ENCODE measurements at regions not wholly inside any gene's neighbourhood (a gene's known extent, or its start where the extent isn't known, plus 50 kb on each side); places are given as distances from the start of the nearest gene placed in this dataset.
"Not testable (repeated sequence)": the region's sequence is repeated elsewhere in the genome, so short reads cannot be mapped to it uniquely, and the experiment has no call there.

DNA sequence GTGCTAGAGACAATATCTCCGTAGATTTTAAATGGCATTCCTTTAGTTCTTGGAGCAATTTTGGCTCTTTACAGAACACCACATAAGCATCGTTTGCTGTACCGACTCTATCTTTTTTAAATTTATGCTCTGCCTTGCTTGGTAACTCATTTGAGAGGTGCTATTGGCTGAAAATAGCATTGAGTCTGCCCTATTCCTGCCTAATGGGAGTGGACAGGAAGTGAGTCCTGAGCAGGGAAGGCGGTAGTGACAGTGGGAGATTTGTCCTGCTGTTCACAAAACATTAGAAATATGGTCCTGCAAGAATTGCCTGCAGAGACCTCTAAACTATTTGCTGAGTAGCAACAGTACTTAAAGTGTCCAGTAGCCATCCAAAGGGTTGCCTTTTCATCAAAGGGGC lies 115.2 kb upstream of the IFNE start:
- Mint-ChIP-seq H3K27me3 (peaks cover 3% of the 10 kb centered on the region), H3K27ac (no peak overlapping the region), H3K4me1 (ENCODE audit: low read depth) (peaks cover 2% of the 10 kb centered on the region), H3K4me3 (no peak overlapping the region), H3K9me3 (no peaks in the 10 kb centered on the region), H3K36me3 (ENCODE audit: low read depth) (no peaks in the 10 kb centered on the region)
- intact Hi-C loops (cut with micrococcal nuclease) = no loop called here

DNA sequence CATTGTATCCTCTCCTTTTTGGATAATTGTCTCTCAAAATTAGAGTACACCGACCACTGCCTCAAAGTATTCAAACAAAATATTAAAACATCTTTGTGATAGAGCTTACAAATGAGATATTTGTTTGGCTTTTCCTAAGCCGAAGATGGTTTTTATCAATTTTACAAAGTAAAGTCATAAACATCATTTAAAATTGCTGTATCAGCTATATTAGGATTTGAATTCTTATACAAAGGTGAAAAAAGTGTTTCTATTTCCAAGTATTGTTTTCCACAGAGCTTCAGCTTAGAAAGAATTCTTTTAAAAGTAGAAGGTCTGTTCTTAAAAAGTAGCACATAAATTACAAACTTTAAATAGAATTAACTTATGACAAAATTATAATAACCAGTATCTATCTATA lies 116.6 kb upstream of the IFNE start:
- Mint-ChIP-seq H3K4me1 (ENCODE audit: low read depth) (no peaks in the 10 kb centered on the region), H3K9me3 (no peaks in the 10 kb centered on the region), H3K36me3 (ENCODE audit: low read depth) (no peaks in the 10 kb centered on the region), H3K4me3 (no peak overlapping the region), H3K27ac (no peak overlapping the region), H3K27me3 (peaks cover 3% of the 10 kb centered on the region)
- intact Hi-C loops (cut with micrococcal nuclease) = no loop called here

DNA sequence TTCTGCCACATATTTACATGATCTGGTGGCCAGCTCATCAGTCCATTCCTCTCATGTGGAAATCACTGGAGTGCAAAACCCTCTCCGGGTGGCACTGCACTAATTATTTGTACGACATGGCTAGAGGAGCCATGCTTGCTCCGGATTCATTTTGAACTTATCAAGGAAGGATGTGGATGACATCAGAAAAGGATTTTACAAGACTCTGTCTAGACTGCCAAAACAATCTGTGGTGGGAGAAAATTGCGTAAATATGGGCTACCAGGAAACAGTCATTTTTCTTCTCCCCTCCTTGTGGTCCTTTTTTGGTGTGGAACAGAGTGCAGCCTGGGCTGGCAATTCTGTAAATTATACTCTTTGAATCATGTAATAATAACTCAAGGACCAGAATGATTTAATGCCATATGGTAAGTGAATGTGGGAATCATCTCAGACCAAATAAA lies 123.4 kb upstream of the IFNE start:
- Mint-ChIP-seq H3K4me3 (no peak overlapping the region), H3K27me3 (peaks cover 17% of the 10 kb centered on the region), H3K27ac (no peak overlapping the region), H3K4me1 (ENCODE audit: low read depth) (peaks cover 5% of the 10 kb centered on the region), H3K36me3 (ENCODE audit: low read depth) (no peaks in the 10 kb centered on the region), H3K9me3 (no peaks in the 10 kb centered on the region)
- intact Hi-C loops (cut with micrococcal nuclease) = no loop called here

DNA sequence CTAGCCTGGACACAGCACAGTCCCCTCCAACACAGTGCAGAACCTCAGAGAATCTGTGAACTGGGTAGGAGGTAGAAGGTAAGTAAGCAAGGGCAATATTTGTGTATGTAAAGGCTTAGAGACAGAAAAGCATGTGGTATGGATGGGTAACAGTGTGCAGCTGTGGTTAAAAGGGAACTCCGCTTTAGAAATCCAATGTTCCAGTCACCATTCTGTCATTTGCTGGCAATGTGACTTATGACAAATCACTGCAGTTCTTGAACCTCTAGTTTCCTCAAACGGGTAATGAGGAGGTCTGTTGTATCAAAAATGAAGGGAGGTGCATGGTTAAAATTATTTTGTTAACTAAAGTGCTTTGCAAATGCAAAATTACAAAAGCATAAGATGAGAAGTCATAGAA lies 125.5 kb upstream of the IFNE start:
- Mint-ChIP-seq H3K4me1 (ENCODE audit: low read depth) (peaks cover 5% of the 10 kb centered on the region), H3K27me3 (peaks cover 19% of the 10 kb centered on the region), H3K4me3 (no peak overlapping the region), H3K27ac (no peak overlapping the region), H3K9me3 (no peaks in the 10 kb centered on the region), H3K36me3 (ENCODE audit: low read depth) (no peaks in the 10 kb centered on the region)
- intact Hi-C loops (cut with micrococcal nuclease) = no loop called here

DNA sequence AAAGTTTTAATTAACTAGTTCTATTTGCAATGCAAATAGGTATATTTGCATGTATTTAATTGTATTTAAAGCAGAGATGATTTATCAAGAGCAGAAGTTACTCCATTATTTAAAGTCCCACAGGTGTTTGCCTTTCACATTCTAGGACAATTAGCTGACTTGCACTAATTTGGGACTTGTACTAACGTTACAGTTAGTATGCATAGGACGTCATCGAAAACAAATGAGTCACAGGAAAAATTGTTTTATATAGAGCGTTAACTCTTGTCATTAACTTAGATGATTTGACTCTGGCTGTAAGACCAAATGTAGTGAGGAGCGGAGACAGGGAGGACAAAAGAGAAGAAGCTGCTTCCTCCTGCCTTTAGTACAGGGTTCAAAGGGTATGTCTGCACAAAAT lies 126.1 kb upstream of the IFNE start:
- Mint-ChIP-seq H3K4me3 (no peak overlapping the region), H3K9me3 (no peaks in the 10 kb centered on the region), H3K4me1 (ENCODE audit: low read depth) (peaks cover 5% of the 10 kb centered on the region), H3K36me3 (ENCODE audit: low read depth) (no peaks in the 10 kb centered on the region), H3K27me3 (peaks cover 19% of the 10 kb centered on the region), H3K27ac (no peak overlapping the region)
- intact Hi-C loops (cut with micrococcal nuclease) = no loop called here

DNA sequence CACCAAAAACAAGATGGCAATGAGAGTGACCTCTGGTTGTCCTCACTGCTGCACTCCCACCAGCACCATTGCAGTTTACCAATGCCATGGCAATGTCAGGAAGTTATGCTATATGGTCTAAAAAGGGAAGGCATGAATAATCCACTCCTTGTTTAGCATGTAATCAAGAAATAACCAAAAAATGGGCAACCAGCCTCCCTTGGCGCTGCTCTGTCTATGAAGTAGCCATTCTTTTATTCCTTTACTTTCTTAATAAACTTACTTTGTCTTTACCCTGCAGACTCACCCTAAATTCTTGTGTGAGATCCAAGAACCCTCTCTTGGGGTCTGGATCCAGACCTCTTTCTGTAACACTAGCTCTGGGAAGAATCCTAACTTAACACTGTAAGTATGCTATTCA lies 127.4 kb upstream of the IFNE start:
- Mint-ChIP-seq H3K27me3 (peaks cover 12% of the 10 kb centered on the region), H3K4me3 (no peak overlapping the region), H3K27ac (no peak overlapping the region), H3K36me3 (ENCODE audit: low read depth) (no peaks in the 10 kb centered on the region), H3K9me3 (no peaks in the 10 kb centered on the region), H3K4me1 (ENCODE audit: low read depth) (peaks cover 5% of the 10 kb centered on the region)
- intact Hi-C loops (cut with micrococcal nuclease) = no loop called here

DNA sequence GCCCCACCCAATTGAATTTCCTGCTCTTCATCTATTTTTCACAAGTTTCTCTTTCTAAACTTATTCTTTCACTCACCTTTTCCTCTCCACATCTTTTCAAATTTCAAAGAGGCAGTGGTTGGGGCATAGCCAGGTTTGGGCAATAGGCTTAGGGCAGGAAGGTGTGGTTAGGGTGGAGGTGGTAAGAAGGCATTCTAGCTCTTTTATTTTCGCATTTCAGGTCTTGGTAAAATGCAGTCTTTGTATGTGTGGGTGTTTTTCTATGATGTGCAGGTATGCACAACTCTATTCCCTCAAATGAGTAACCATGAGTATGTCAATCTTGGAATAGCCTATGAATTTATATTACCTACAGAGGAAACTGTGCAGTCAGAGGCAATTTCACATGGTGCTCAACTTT lies 129.8 kb upstream of the IFNE start:
- intact Hi-C loops (cut with micrococcal nuclease) = no loop called here
- no peak overlapping the region for H3K4me3 Mint-ChIP-seq
- no peaks in the 10 kb centered on the region for H3K36me3 Mint-ChIP-seq (ENCODE audit: low read depth)
- no peaks in the 10 kb centered on the region for H3K4me1 Mint-ChIP-seq (ENCODE audit: low read depth)
- H3K9me3 Mint-ChIP-seq = no peaks in the 10 kb centered on the region
- peaks cover 12% of the 10 kb centered on the region for H3K27me3 Mint-ChIP-seq
- no peak overlapping the region for H3K27ac Mint-ChIP-seq

DNA sequence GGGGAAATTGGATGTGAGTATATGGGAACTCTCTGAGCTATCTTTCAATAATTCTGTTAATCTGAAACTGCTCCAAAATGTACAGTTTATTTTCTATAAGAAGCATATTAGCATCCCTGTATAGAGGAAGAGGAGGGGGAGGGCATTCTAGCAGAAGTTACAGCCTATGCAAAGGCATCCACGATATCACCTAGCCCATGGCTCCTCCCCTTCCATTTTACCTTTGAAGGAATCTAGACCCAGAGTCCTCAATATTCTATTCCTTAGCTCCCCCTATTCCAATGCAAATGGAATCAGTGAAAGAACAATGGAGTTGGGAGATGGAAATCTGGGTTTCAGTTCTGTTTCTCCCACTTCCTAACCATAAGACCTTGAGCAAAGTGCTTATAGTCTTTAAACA lies 132.9 kb upstream of the IFNE start:
- Mint-ChIP-seq H3K9me3 (no peaks in the 10 kb centered on the region), H3K4me1 (ENCODE audit: low read depth) (no peaks in the 10 kb centered on the region), H3K36me3 (ENCODE audit: low read depth) (no peaks in the 10 kb centered on the region), H3K4me3 (no peak overlapping the region), H3K27me3 (peaks cover 10% of the 10 kb centered on the region), H3K27ac (no peak overlapping the region)
- intact Hi-C loops (cut with micrococcal nuclease) = no loop called here

DNA sequence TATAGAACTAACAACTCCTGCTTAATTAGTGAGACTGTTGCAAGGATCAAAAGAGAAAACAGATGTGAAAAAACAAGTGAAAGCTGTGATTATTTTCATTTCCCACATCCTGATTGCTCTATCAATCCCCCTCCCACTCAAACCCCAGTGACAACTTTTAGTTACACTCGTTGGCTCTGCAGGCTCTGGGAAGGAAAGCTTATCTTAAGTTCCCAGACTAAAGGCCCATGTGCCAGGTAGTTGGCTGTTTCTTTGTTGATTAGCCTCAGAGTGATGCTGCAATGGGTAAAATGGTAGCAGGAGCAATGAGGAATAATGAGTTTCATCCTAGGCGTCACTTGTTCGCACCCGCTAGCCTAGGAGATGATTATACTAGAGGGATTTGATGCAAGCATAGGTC lies 133.3 kb upstream of the IFNE start:
- Mint-ChIP-seq H3K36me3 (ENCODE audit: low read depth) (no peaks in the 10 kb centered on the region), H3K27ac (no peak overlapping the region), H3K27me3 (peaks cover 7% of the 10 kb centered on the region), H3K9me3 (no peaks in the 10 kb centered on the region), H3K4me1 (ENCODE audit: low read depth) (no peaks in the 10 kb centered on the region), H3K4me3 (no peak overlapping the region)
- intact Hi-C loops (cut with micrococcal nuclease) = no loop called here

DNA sequence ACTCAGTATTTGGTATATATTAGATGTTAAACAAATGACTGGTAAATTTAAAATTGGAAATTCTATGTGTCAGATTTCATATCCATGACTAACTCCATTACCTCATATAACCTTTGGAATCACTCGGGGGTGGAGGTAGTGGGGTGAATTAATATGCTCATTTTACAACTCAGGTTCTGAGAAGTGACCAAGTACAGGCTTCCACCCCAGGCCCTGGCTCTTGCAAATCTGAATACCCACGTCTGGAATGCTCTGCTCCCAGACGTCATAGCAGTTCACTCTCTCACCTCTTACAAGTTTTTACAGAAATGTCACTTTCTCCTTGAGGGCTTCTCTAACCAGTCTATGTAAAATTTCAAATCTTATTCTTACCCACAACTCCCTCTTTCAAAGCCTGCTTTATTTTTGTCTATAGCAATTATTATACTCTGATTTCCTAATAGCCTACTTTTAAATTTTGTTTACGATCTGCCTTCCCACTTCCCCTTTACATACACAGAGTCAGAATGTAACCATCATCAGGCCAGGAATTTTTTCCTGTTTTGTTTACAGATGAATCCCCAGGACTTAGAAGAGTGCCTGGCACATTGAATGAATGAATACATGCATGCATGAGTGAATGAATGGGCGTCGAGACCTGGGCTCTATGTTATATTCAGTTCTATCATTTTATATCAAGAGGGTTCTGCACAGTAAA lies 134.1 kb upstream of the IFNE start:
- H3K36me3 Mint-ChIP-seq (ENCODE audit: low read depth) = no peaks in the 10 kb centered on the region
- intact Hi-C loops (cut with micrococcal nuclease) = no loop called here
- H3K27me3 Mint-ChIP-seq = peaks cover 5% of the 10 kb centered on the region
- H3K27ac Mint-ChIP-seq = no peak overlapping the region
- H3K9me3 Mint-ChIP-seq = no peaks in the 10 kb centered on the region
- H3K4me1 Mint-ChIP-seq (ENCODE audit: low read depth) = no peaks in the 10 kb centered on the region
- no peak overlapping the region for H3K4me3 Mint-ChIP-seq

DNA sequence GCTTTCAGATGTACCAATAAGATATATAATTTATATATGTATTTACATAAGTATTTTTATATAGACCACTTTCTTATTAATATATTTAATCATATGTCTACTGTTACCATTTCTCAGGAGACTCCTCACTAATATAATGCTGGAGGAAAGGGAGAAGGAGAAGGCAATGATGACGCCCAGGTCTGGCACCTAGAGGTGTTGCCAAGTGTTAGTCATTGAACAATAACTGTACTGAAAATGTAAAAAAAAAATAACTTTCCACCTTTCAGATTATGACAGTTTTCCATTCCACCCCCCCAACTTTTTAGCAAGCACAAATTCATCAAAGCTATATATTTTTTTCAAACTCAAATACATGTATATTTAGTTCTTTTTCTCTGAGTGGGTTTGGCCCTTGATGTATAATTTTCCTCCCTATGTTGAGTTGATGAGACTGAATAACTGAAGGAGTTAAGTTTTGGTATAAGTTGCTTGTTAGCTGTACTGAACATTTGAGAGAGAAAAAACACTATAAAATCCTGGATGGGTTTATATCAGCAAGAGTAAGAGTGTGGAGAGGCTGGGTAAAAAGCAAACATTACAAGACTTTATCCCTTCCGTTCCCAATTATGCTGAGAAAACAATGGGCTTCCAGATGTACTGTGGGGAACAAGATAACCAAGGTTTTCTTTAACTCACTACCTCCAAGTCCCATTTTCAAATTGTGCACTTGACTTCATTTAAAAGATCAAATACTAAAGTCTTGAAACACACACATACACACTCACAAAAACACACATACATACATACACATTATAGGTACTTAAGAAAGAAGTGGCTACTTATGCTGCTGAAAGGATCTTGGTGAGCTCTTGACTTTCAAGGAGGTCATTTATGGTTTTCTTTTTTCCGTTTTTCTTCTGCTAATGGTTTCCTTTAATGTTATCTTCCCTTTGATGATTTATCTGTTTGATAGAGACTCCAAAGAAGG lies 142.8 kb upstream of the IFNE start:
- intact Hi-C loops (cut with micrococcal nuclease) = no loop called here
- Mint-ChIP-seq H3K27ac (no peak overlapping the region), H3K9me3 (no peaks in the 10 kb centered on the region), H3K27me3 (peaks cover under 1% of the 10 kb centered on the region), H3K4me1 (ENCODE audit: low read depth) (no peaks in the 10 kb centered on the region), H3K36me3 (ENCODE audit: low read depth) (no peaks in the 10 kb centered on the region), H3K4me3 (no peak overlapping the region)

DNA sequence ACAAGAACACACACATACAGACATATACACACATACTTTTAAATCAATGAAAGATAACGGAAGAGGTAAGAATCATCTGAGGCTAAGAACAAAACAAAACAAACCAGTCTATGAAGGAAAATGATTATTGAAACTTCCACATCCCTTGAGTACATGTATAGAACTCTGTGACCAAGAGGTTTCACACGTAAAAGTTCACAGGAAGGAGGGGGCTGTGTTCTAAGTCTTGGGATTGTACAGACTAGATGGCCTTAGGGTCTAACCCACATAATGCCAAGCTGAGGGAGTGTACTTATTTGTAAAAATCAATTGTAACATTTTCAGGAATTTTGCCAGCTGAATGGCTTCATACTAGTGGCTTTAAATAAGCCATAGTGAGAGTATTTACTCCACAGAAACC lies 144.4 kb upstream of the IFNE start:
- intact Hi-C loops (cut with micrococcal nuclease) = no loop called here
- H3K9me3 Mint-ChIP-seq = no peaks in the 10 kb centered on the region
- H3K4me3 Mint-ChIP-seq = no peak overlapping the region

DNA sequence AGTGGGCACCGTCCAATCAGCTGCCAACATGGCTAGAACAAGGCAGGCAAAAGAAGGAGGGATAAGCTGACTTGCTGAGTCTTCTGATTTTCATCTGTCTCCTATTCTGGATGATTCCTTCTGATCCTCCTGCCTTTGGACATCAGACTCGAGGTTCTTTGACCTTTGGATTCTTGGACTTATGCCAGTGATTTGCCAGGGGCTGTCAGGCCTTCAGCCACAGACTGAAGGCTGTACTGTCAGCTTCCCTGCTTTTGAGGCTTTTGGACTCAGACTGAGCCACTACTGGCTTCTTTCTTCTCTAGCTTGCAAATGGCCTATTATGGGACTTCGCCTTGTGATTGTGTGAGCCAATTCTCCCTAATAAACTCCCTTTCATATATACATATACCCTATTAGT lies 146.8 kb upstream of the IFNE start:
- H3K4me3 Mint-ChIP-seq; H3K9me3 Mint-ChIP-seq; H3K4me1 Mint-ChIP-seq (ENCODE audit: low read depth); H3K36me3 Mint-ChIP-seq (ENCODE audit: low read depth); H3K27ac Mint-ChIP-seq; intact Hi-C loops (cut with micrococcal nuclease); H3K27me3 Mint-ChIP-seq: not testable (repeated sequence)

More for the DNA sequence above, 144.4 kb upstream of the IFNE start:
- no peaks in the 10 kb centered on the region for H3K4me1 Mint-ChIP-seq (ENCODE audit: low read depth)
- H3K36me3 Mint-ChIP-seq (ENCODE audit: low read depth) = no peaks in the 10 kb centered on the region
- no peak overlapping the region for H3K27ac Mint-ChIP-seq
- peaks cover 3% of the 10 kb centered on the region for H3K27me3 Mint-ChIP-seq

DNA sequence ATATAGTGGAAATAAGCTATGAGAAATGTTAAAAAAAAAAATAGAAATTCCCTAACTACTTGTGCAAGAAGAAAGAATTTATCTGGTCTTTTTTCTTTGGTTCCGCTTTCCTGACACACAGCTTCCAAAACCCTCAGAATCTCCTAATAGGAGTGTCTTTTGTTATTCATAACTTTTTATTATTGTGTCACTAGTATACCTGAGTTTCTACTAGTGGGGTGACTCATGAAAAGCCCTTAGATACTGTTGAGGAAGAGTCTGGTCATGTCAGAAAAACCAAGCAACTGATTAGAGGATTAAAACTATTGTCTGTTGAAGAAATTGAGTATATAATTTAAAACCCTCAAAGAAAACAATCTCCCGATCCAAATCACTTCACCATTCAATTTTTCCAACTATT lies 152.8 kb upstream of the IFNE start:
- peaks cover 5% of the 10 kb centered on the region for H3K27me3 Mint-ChIP-seq
- no peak overlapping the region for H3K27ac Mint-ChIP-seq
- no peaks in the 10 kb centered on the region for H3K36me3 Mint-ChIP-seq (ENCODE audit: low read depth)
- no peaks in the 10 kb centered on the region for H3K4me1 Mint-ChIP-seq (ENCODE audit: low read depth)
- no peak overlapping the region for H3K4me3 Mint-ChIP-seq
- H3K9me3 Mint-ChIP-seq = no peaks in the 10 kb centered on the region
- intact Hi-C loops (cut with micrococcal nuclease) = no loop called here
